ENCODE measurements at regions not wholly inside any gene's neighbourhood (a gene's known extent, or its start where the extent isn't known, plus 50 kb on each side); places are given as distances from the start of the nearest gene placed in this dataset.
"Not testable (repeated sequence)": the region's sequence is repeated elsewhere in the genome, so short reads cannot be mapped to it uniquely, and the experiment has no call there.

DNA sequence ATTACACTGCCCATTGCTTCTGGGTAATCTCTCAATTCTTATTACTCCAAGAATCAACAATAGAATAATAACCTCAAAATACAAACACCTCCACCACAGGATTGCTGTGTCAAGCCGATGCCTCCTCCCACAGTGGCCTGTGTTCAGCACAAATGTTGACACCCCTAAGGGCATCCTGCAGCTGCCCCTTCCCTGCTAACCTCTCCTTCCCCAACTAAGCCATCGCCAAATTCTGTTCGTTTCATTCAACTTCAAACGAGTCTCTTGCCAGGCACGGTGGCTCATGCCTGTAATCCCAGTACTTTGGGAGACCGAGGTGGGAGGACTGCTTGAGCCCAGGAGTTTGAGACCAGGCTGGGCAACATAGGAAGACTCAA lies 155.2 kb downstream of the ATP6V0E2 start:
- TF ChIP-seq, protein P1, sequence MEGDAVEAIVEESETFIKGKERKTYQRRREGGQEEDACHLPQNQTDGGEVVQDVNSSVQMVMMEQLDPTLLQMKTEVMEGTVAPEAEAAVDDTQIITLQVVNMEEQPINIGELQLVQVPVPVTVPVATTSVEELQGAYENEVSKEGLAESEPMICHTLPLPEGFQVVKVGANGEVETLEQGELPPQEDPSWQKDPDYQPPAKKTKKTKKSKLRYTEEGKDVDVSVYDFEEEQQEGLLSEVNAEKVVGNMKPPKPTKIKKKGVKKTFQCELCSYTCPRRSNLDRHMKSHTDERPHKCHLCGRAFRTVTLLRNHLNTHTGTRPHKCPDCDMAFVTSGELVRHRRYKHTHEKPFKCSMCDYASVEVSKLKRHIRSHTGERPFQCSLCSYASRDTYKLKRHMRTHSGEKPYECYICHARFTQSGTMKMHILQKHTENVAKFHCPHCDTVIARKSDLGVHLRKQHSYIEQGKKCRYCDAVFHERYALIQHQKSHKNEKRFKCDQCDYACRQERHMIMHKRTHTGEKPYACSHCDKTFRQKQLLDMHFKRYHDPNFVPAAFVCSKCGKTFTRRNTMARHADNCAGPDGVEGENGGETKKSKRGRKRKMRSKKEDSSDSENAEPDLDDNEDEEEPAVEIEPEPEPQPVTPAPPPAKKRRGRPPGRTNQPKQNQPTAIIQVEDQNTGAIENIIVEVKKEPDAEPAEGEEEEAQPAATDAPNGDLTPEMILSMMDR (IDR thresholded peaks at IDR 0.05): not testable (repeated sequence)
- not testable (repeated sequence) for TF ChIP-seq POLR2AphosphoS5 (IDR thresholded peaks at IDR 0.05)
